ENCODE measurements at regions not wholly inside any gene's neighbourhood (a gene's known extent, or its start where the extent isn't known, plus 50 kb on each side); places are given as distances from the start of the nearest gene placed in this dataset.
"Not testable (repeated sequence)": the region's sequence is repeated elsewhere in the genome, so short reads cannot be mapped to it uniquely, and the experiment has no call there.

GRCh38 chr5:25764733-25765132 is 1120.0 kb upstream of the CDH10 start:
- FAIRE-seq: no peak
- DNase-seq (ENCODE audit: low spot score): no peak

DNA sequence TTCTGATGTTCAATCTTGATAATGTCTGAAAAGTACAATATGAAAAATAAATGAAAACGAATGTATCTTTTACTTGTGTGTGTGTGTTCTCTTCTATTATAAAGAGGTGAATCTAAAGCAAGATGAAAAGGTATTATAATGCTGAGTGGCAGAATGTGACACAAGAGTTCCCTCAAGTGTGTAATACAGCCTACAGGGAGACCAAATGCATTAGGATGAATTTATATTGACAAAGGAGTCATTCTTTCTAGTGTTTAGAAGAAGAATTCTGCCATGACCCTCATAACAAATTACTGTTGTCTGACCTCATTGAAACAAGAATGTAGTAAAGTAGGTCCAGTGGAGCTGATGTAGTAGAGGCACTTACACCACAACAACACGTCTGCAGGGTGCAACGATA is 1119.0 kb upstream of the CDH10 start:
- FAIRE-seq (no peak), DNase-seq (ENCODE audit: low spot score) (no peak)

GRCh38 chr5:25754895-25755294 is 1110.1 kb upstream of the CDH10 start:
- FAIRE-seq (no peak), DNase-seq (ENCODE audit: low spot score) (no peak)

DNA sequence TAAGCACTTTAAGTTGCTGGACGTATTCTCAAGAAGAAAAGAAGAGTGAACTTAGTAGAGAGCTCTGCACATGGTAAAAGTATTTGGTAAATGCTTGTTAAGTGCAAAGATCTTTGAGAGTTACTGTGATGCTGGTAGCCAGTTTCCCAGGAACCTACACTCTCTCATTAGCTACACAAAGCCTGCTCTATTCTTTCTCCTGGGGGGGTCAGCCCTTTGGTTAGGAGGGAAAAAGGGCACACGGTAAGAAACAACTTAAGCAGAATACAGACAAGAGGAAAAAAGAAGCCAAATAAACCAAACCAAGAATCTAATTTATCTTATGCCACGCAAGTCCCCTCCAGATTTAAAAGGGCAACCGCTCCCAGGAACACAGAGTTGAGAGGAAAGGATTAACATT is 1100.1 kb upstream of the CDH10 start:
- FAIRE-seq (no peak), DNase-seq (ENCODE audit: low spot score) (no peak)

DNA sequence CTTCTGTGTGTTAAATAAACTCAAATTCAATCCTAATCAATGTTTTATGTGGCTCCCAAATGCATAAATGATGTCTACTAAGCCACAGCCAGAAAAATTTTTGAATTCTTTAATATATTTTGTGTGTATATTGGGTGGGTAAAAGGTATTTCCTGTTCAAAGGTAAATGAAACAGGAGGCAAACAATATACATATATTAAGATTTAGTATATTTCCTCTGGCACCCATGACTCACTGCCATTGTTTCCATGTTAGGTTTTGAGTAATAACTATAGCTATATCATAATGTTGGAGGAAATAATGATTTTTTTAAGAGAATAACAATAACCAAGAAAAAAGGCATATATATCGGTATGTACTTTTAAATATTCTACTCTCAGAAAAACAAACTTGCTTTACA is 1071.9 kb upstream of the CDH10 start:
- no peak for FAIRE-seq
- no peak for DNase-seq (ENCODE audit: low spot score)

- DNase-seq (ENCODE audit: low spot score) (peak; percentile 6), FAIRE-seq (no peak)
Measured at GRCh38 chr5:25713259-25713658, 1068.5 kb upstream of the CDH10 start.

DNA sequence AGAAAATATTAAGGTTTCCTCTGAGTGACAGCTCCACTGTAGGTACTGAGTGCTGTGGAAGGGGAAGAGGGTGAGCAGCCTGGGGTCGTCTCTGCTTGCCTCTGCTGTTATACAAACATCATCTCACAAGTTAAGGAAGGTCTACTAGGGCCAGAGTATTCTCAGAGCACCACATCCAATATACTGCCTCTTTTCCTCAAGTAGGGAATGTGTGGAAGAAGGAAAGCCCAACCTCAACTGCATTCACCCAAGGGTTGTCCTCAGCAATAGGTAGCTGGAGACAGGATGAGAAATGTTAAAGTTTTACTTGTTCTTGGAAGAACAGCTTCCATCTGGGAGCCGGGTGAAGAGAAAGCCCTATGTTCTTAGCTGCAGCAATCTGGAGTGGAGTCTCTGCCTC is 1062.3 kb upstream of the CDH10 start:
- no peak for FAIRE-seq
- no peak for DNase-seq (ENCODE audit: low spot score)

DNA sequence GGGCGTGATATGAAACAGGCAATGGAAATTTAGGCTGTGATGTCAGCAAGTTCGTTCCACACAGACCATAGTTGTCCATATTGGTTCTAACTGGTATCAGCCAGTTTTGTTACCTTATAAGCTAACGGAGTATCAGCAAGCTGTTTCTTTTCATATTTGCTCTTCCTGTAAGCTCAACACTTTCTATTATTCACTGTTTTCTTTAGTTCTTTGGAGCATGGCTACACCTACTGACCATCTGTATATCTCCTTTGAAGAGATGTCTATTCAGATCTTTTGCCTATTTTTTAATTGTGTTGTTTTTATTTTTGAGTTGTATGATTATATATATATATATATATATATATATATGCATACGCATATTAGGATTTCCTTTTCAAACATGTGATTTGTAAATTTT is 1057.2 kb upstream of the CDH10 start:
- FAIRE-seq (no peak), DNase-seq (ENCODE audit: low spot score) (no peak)

DNA sequence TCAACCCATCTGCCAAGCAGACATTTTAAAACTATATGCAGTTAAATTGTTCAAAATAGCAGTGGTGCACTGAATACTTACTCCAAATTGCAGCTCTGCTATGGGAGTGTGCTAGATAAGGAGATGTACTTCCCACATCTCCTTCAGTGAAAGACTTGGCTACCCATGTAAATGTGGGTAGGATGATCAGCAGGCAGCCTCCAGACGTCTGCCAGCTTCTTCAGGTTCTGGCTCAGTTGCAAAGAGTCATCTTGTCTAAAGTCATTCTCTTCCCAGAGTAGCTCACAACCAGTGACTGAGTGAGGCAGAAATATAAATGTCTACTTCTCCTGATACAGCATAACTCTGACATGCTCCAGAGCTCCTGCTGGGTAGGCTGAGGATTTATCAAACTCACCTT is 1050.0 kb upstream of the CDH10 start:
- DNase-seq (ENCODE audit: low spot score) (no peak), FAIRE-seq (no peak)

- no peak for FAIRE-seq
- no peak for DNase-seq (ENCODE audit: low spot score)
Measured at GRCh38 chr5:25688156-25688555, 1043.4 kb upstream of the CDH10 start.

- DNase-seq (ENCODE audit: low spot score) (no peak), FAIRE-seq (no peak)
Measured at GRCh38 chr5:25669645-25670401, 1025.0 kb upstream of the CDH10 start.

- FAIRE-seq (no peak), DNase-seq (ENCODE audit: low spot score) (no peak)
Measured at GRCh38 chr5:25662610-25663009, 1017.8 kb upstream of the CDH10 start.

GRCh38 chr5:25650316-25650715 is 1005.5 kb upstream of the CDH10 start:
- FAIRE-seq; DNase-seq (ENCODE audit: low spot score): not testable (repeated sequence)

DNA sequence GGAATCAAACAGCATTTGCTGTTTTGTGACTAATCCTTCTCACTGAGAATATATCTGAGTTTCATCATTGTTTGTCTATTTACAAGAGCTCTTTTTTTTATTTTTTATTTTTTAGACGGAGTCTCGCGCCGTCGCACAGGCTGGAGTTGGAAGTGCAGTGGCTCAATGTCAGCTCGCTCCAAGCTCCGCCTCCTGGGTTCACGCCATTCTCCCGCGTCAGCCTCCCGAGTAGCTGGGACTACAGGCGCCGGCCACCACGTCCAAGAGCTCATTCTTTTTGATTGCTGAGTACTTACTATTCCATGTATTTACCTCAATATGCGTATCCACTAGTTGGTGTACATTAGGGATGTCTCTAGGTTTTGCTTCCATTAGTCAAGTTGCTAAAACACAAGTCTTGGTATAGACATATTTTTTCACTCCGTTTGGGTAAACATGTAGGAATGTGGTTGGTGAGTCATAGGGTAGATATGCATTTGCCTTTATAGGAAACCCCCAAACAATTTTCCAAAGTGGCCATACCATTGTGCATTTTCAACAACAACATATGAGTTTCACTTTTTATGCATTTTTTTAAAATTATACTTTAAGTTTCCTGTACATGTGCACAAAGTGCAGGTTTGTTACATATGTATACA is 1005.0 kb upstream of the CDH10 start:
- FAIRE-seq (no peak), DNase-seq (ENCODE audit: low spot score) (peak; percentile 5)

GRCh38 chr5:25646421-25647341 is 1001.9 kb upstream of the CDH10 start:
- DNase-seq (ENCODE audit: low spot score): no peak
- peak; percentile 32 for FAIRE-seq

DNA sequence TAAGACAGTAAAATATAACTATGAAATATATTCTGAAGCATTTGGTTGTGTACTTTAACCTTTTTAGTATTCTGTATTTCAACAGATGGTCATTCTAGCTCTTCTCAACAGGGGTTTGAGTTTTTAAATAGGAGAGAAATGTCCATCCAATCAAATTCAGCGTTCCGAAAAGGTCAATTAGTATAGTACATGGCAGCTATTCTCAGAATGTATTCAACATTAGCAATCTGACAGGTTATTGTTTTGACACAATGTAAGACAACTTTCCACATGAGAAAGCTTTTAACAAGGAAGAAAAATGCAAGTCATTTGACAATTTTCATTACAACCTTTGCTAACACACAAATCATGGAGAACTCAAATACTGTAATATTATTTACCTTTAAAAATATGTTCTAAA is 996.3 kb upstream of the CDH10 start:
- FAIRE-seq (no peak), DNase-seq (ENCODE audit: low spot score) (no peak)

GRCh38 chr5:25619273-25619672 is 974.5 kb upstream of the CDH10 start:
- DNase-seq (ENCODE audit: low spot score) (no peak), FAIRE-seq (no peak)

DNA sequence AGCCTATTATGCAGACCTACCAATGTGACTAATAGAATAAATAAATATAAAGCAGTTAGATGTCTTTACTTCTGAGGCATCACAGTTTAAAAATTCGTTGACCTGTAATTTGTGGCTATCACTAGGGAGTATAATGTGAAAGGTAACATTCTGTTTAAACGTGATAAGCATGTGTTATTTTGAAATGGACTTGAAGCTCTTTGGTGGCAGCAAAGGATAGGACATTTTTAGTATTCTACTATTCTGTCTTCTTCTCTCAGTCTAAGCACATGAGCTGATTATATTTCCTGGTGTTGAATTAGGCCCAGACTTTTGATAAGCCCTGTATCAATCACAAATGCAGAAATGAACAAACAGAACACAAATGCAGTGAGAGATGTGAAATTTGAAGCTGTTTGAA is 974.0 kb upstream of the CDH10 start:
- FAIRE-seq: no peak

DNA sequence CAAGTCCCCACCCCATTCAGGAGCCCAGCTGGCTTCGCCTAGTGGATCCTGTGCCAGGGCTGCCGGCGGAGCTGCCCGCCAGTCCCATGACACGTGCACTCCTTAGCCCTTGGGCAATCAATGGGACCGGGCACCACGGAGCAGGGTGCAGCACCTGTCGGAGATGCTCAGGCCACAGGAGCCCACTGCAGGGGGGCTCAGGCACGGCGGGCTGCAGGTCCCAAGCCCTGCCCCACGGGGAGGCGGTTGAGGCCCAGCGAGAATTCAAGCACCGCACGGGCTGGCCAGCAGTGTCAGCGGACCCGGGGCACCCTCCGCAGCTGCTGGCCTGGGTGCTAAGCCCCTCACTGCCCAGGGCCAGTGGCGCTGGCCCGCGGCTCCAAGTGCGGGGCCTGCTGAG is 969.7 kb upstream of the CDH10 start:
- no peak for DNase-seq (ENCODE audit: low spot score)
- no peak for FAIRE-seq

More for the DNA sequence above, 974.0 kb upstream of the CDH10 start:
- no peak for DNase-seq (ENCODE audit: low spot score)

GRCh38 chr5:25604681-25605080 is 959.9 kb upstream of the CDH10 start:
- FAIRE-seq (no peak), DNase-seq (ENCODE audit: low spot score) (no peak)

- DNase-seq (ENCODE audit: low spot score): no peak
- no peak for FAIRE-seq
Measured at GRCh38 chr5:25579111-25579510, 934.3 kb upstream of the CDH10 start.

DNA sequence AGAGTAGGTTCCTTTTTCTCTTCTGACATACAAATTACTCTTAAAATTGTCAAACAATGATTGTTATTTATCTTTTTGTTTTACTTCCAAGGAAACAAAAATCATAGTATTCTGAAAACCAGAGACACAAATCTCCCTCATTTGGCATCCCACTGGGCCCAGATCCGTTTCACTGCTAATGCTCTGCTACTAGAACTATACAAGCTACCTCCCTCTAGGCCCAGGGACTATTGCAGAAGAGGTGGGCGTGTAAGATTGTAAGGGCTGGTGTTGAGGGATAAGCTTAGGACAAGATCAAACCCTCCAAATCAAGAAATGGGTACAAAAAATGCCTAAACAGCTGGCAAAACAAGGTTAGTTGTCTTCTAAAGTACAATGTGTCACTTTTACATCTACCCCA is 928.9 kb upstream of the CDH10 start:
- no peak for DNase-seq (ENCODE audit: low spot score)
- FAIRE-seq: no peak

All from urothelium cell line (cell line).